ENCODE measurements at regions not wholly inside any gene's neighbourhood (a gene's known extent, or its start where the extent isn't known, plus 50 kb on each side); places are given as distances from the start of the nearest gene placed in this dataset.

- H3K27ac ChIP-seq (ENCODE audit: low read depth, low read length), result no peak overlapping the region
- no peak overlapping the region for H3K4me3 ChIP-seq (ENCODE audit: low read length)
- no peaks in the 10 kb centered on the region for H3K79me2 ChIP-seq (ENCODE audit: control insufficient read depth, low read length)
- H3K27me3 ChIP-seq (ENCODE audit: control insufficient read depth, low read length), result no peaks in the 10 kb centered on the region
- no peaks in the 10 kb centered on the region for H3K4me1 ChIP-seq (ENCODE audit: control insufficient read depth, low read length)
- H3K36me3 ChIP-seq (ENCODE audit: control insufficient read depth, low read length), result no peaks in the 10 kb centered on the region
- no peak overlapping the region for H3K4me2 ChIP-seq (ENCODE audit: low read length)
- no peaks in the 10 kb centered on the region for H3F3A ChIP-seq (ENCODE audit: control insufficient read depth, insufficient read depth)
- H3K9me2 ChIP-seq (replicated peaks; ENCODE audit: control insufficient read depth, low read length), result no peaks in the 10 kb centered on the region
- no peaks in the 10 kb centered on the region for H4K20me1 ChIP-seq (ENCODE audit: control insufficient read depth, insufficient read depth, low read depth, low read length)
- no peaks in the 10 kb centered on the region for H3K9me3 ChIP-seq (ENCODE audit: control insufficient read depth, insufficient read depth, low read length)
- TF ChIP-seq EZH2phosphoT487 (IDR thresholded peaks at IDR 0.05; ENCODE audit: borderline replicate concordance, low read length) (no peak), CTCF (IDR thresholded peaks at IDR 0.05; ENCODE audit: low read depth, low read length, poor library complexity, severe bottlenecking) (peak; percentile 73)
These were observed 171.4 kb downstream of the NSUN3 start for GRCh38 chr3:94234177-94234788.

GRCh38 chr3:94241986-94242385 lies 179.1 kb downstream of the NSUN3 start:
- H3F3A ChIP-seq (ENCODE audit: control insufficient read depth, insufficient read depth), result no peaks in the 10 kb centered on the region
- no peaks in the 10 kb centered on the region for H3K4me1 ChIP-seq (ENCODE audit: control insufficient read depth, low read length)
- no peak overlapping the region for H3K4me3 ChIP-seq (ENCODE audit: low read length)
- TF ChIP-seq EZH2phosphoT487 (IDR thresholded peaks at IDR 0.05; ENCODE audit: borderline replicate concordance, low read length) (no peak), CTCF (IDR thresholded peaks at IDR 0.05; ENCODE audit: low read depth, low read length, poor library complexity, severe bottlenecking) (no peak)
- no peaks in the 10 kb centered on the region for H3K36me3 ChIP-seq (ENCODE audit: control insufficient read depth, low read length)
- H4K20me1 ChIP-seq (ENCODE audit: control insufficient read depth, insufficient read depth, low read depth, low read length), result no peaks in the 10 kb centered on the region
- H3K27me3 ChIP-seq (ENCODE audit: control insufficient read depth, low read length), result no peaks in the 10 kb centered on the region
- H3K27ac ChIP-seq (ENCODE audit: low read depth, low read length), result no peak overlapping the region
- no peaks in the 10 kb centered on the region for H3K9me3 ChIP-seq (ENCODE audit: control insufficient read depth, insufficient read depth, low read length)
- H3K4me2 ChIP-seq (ENCODE audit: low read length), result no peak overlapping the region
- H3K79me2 ChIP-seq (ENCODE audit: control insufficient read depth, low read length), result no peaks in the 10 kb centered on the region
- no peaks in the 10 kb centered on the region for H3K9me2 ChIP-seq (replicated peaks; ENCODE audit: control insufficient read depth, low read length)

GRCh38 chr3:94246171-94246570 lies 183.3 kb downstream of the NSUN3 start:
- Histone ChIP-seq H3K27me3 (ENCODE audit: control insufficient read depth, low read length) (no peaks in the 10 kb centered on the region), H3K36me3 (ENCODE audit: control insufficient read depth, low read length) (no peaks in the 10 kb centered on the region), H3K9me2 (replicated peaks; ENCODE audit: control insufficient read depth, low read length) (no peaks in the 10 kb centered on the region), H3K4me2 (ENCODE audit: low read length) (no peak overlapping the region), H3K4me1 (ENCODE audit: control insufficient read depth, low read length) (no peaks in the 10 kb centered on the region), H4K20me1 (ENCODE audit: control insufficient read depth, insufficient read depth, low read depth, low read length) (no peaks in the 10 kb centered on the region), H3K4me3 (ENCODE audit: low read length) (no peak overlapping the region), H3K9me3 (ENCODE audit: control insufficient read depth, insufficient read depth, low read length) (no peaks in the 10 kb centered on the region), H3K27ac (ENCODE audit: low read depth, low read length) (no peak overlapping the region), H3F3A (ENCODE audit: control insufficient read depth, insufficient read depth) (no peaks in the 10 kb centered on the region), H3K79me2 (ENCODE audit: control insufficient read depth, low read length) (no peaks in the 10 kb centered on the region)
- TF ChIP-seq CTCF (IDR thresholded peaks at IDR 0.05; ENCODE audit: low read depth, low read length, poor library complexity, severe bottlenecking) (no peak), EZH2phosphoT487 (IDR thresholded peaks at IDR 0.05; ENCODE audit: borderline replicate concordance, low read length) (no peak)

Data from DOHH2 (cell line).